MG63 (cell line): ENCODE measurements at regions not wholly inside any gene's neighbourhood (a gene's known extent, or its start where the extent isn't known, plus 50 kb on each side); places are given as distances from the start of the nearest gene placed in this dataset.
"Not testable (repeated sequence)": the region's sequence is repeated elsewhere in the genome, so short reads cannot be mapped to it uniquely, and the experiment has no call there.

ENCODE experiments used
- DNase-seq: peaks from one replicate; pipeline ENCODE4 v3.0.0-alpha.2; 2020
- H3K27me3 ChIP-seq: fragments of 250-450 bp; sonication (Bioruptor Pico); 2 replicates; pipeline ENCODE4 v1.5.1; 2020; ENCODE audit warnings: mild to moderate bottlenecking, moderate library complexity
- H3K36me3 ChIP-seq: fragments of 250-450 bp; sonication (Bioruptor Pico); 2 replicates; pipeline ENCODE4 v1.5.1; 2020; ENCODE audit warnings: mild to moderate bottlenecking, moderate library complexity
- H3K4me3 ChIP-seq: fragments of 250-450 bp; sonication (Bioruptor Pico); 2 replicates; pipeline ENCODE4 v1.5.1; 2020; ENCODE audit warnings: mild to moderate bottlenecking, moderate library complexity
- H3K9me3 ChIP-seq: fragments of 250-450 bp; sonication (Bioruptor Pico); 2 replicates; pipeline ENCODE4 v1.5.1; 2020; ENCODE audit warnings: mild to moderate bottlenecking, moderate library complexity

DNA sequence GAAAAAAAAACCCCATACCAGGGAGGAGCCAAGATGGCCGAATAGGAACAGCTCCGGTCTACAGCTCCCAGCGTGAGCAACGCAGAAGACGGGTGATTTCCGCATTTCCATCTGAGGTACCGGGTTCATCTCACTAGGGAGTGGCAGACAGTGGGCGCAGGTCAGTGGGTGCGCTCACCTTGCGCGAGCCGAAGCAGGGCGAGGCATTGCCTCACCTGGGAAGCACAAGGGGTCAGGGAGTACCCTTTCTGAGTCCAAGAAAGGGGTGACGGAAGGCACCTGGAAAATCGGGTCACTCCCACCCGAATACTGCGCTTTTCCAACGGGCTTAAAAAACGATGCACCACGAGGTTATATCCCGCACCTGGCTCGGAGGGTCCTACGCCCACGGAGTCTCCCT lies 1328.6 kb downstream of the GRIK2 start:
- not testable (repeated sequence) for H3K27me3 ChIP-seq

DNA sequence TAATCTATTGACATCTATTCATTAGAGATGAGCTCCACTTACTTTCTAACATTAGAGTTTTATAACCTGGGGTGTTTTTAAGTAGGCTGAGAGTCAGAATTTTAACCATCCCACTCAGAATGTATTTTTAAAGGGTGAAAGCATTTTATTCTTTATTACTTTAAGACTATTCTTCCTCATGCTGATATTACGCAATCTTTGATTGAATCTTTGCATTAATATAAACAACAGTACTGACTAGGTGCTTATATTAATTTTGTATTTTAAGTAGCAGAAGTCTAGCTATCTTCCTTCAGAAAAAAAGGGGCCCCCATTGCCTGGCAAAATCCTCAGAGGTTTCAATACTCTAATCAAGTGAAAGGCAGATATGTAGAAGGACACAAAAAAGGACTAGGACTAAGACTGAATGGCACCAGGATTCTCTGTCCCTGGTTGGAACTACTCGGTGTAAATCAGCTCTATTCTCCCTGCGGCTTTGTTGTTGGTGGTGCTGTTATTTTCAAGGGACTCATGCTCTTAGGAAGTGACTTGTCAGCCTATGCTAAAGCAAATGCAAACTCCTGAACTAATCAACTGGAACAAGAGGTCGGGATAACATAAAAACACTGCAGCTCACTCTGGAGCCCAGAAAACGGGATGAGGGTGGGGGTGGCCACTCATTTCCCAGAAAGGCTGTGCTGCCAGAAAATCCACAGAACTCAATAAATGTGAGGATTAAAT lies 1324.4 kb downstream of the GRIK2 start:
- H3K4me3 ChIP-seq = no peak overlapping the region
- no peaks in the 10 kb centered on the region for H3K9me3 ChIP-seq
- no peaks in the 10 kb centered on the region for H3K27me3 ChIP-seq
- H3K36me3 ChIP-seq = no peaks in the 10 kb centered on the region
- no peak for DNase-seq

More for the DNA sequence above, 1328.6 kb downstream of the GRIK2 start:
- H3K9me3 ChIP-seq, H3K36me3 ChIP-seq, H3K4me3 ChIP-seq, DNase-seq: not testable (repeated sequence)

DNA sequence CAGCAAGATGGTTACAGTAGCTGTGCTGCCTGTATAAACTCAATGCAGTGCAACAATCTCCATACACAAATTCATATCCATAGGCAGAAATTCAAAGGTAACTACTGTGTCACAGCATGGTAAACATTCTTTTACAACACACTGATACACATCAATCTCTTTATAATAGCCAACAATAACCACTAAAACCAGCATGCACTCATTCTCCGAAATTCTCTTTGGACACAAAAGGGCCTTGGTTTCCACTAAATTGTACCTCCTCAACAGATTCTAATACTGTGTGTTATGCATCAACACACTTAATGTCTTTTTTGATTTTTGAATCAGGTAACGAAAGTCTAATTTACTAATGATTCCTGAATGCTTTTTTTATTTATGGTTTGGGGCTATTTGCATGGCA lies 1323.7 kb downstream of the GRIK2 start:
- H3K36me3 ChIP-seq = no peaks in the 10 kb centered on the region
- no peaks in the 10 kb centered on the region for H3K9me3 ChIP-seq
- no peak for DNase-seq
- no peaks in the 10 kb centered on the region for H3K27me3 ChIP-seq
- H3K4me3 ChIP-seq = no peak overlapping the region

DNA sequence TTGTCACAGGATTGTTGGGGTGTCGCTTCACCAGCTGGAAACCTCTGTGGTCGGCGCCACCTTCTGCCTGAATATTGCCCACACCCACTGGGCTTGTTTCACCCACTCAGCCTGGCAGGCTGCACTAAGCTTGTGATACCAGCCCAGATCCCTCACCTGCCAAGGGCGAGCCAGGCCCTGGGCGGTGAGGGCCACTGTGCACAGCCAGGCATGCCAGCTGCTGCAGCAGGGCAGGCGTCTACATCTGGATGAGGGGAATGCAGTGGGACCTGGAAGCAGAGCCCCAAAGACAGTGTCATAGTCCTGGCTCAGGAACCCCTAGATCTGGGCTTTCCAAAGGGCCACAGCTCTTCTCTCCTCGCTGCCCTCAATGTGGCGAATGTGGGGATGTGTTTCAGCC lies 1307.5 kb downstream of the GRIK2 start:
- no peak overlapping the region for H3K4me3 ChIP-seq
- no peaks in the 10 kb centered on the region for H3K27me3 ChIP-seq
- no peak for DNase-seq

DNA sequence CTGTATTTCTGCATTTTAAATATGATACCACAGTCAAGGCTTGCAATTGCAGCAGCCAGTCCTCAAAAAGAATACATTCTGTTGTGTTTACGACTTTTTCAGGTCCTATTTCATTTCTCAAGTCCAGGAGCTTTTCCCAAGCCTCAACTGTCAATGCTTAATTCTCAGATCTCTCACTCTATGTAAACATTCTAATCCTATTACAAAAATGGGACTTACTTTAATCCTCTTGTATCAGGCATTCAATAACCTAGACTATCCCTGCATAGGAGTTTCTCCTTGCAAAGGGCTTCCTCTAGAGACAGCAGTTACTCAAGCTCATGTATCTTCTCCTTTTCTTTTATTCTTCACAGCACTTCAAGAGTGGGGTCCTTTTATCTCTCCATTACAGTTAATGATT lies 1293.0 kb downstream of the GRIK2 start:
- Histone ChIP-seq H3K36me3 (no peaks in the 10 kb centered on the region), H3K27me3 (no peaks in the 10 kb centered on the region), H3K9me3 (no peaks in the 10 kb centered on the region), H3K4me3 (no peak overlapping the region)
- no peak for DNase-seq

More for the DNA sequence above, 1307.5 kb downstream of the GRIK2 start:
- Histone ChIP-seq H3K9me3 (no peaks in the 10 kb centered on the region), H3K36me3 (no peaks in the 10 kb centered on the region)

DNA sequence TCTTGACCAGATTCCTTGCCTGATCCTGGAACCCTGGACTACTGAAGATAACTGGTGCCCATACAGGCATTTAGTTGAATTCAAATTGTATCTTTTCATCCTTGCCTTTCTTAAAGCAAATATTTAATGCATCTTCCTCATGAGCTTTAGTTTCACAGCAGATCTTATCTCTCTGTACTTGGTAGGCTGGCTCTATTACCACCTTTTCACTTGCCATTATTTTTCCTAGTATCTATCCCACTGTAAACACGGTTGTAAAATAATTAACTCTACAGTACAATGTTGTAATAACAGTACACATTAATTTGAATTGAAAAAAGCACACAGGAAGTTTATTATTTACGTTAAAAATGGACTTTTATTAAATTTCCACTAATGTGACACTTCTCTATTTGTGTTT lies 1286.9 kb downstream of the GRIK2 start:
- Histone ChIP-seq H3K36me3 (no peaks in the 10 kb centered on the region), H3K9me3 (no peaks in the 10 kb centered on the region), H3K27me3 (no peaks in the 10 kb centered on the region), H3K4me3 (no peak overlapping the region)
- no peak for DNase-seq

DNA sequence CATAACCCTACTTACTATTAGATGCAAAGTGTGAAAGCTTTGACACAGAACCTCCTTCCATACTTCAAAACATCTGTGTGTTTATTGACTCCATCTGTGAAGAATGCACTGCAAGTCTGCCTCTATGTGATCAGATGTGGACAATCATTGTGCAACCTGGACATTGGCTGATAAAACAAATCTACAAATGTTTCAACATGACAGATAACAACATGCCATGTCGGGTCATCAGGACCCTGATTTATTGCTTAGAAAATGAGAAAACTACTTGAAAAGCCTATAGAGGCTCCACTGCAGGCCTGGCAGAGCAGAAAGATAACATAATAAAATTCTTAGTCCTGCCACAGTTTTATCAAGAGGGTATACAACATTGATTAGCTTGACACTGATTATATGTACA lies 1286.4 kb downstream of the GRIK2 start:
- DNase-seq = no peak
- H3K4me3 ChIP-seq = no peak overlapping the region
- H3K36me3 ChIP-seq = no peaks in the 10 kb centered on the region
- no peaks in the 10 kb centered on the region for H3K9me3 ChIP-seq
- no peaks in the 10 kb centered on the region for H3K27me3 ChIP-seq

DNA sequence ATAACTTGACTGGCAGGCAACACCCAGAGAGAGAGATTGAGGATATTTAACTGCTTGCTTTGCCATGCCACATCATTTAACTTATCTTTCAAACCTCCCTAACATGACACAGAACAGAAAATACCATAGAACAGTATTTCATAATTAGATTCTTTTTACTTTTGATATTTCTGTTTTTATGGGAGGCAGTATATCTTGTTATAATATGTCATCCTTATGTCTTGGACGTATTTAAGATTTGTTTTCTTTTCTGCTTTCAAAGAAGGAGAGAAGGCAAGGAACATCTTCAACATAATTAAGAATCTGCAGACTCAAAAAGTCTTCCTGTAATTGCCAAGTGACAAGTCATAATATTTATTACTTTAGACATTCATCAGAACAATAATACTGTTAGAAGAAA lies 1283.7 kb downstream of the GRIK2 start:
- Histone ChIP-seq H3K9me3 (no peaks in the 10 kb centered on the region), H3K4me3 (no peak overlapping the region), H3K27me3 (no peaks in the 10 kb centered on the region), H3K36me3 (no peaks in the 10 kb centered on the region)
- DNase-seq = no peak

DNA sequence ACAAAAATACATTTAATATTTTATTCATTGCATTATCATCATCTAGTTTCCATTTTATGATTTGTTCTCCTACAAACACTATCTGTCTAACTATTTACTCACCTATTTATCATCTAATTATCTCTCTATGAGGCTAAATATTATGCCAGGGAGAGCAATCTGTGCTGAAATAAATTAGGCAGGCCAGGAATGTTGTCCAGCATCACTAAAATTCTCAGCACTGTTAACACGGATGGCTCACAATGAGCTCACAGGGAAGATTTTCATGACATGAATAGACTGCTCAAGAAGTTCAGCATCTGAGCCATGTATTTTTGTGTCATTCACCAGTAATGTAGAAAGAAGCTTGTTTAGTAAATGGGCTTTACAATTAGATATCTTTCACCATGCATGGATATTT lies 1277.2 kb downstream of the GRIK2 start:
- DNase-seq = no peak
- H3K27me3 ChIP-seq = no peaks in the 10 kb centered on the region
- no peaks in the 10 kb centered on the region for H3K36me3 ChIP-seq
- H3K9me3 ChIP-seq = no peaks in the 10 kb centered on the region
- no peak overlapping the region for H3K4me3 ChIP-seq

DNA sequence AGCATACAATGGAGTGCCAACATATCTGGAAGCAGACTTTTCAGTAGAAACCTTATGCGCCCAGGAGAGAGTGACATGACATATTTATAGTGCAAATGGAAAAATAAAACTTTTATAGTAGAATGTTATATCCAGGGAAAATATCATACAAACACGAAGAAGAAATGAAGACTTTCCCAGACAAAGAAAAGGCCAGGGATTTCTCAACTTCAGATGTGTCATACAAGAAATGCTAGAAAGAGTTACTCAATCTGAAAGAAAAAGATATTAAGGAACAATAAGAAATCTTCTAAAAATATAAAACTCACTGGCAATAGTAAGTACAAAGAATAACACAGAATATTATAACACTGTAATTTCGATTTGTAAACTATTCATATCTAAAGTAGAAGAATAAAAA lies 1269.3 kb downstream of the GRIK2 start:
- no peak overlapping the region for H3K4me3 ChIP-seq
- DNase-seq = no peak
- H3K9me3 ChIP-seq = no peaks in the 10 kb centered on the region
- H3K36me3 ChIP-seq = no peaks in the 10 kb centered on the region
- H3K27me3 ChIP-seq = no peaks in the 10 kb centered on the region

DNA sequence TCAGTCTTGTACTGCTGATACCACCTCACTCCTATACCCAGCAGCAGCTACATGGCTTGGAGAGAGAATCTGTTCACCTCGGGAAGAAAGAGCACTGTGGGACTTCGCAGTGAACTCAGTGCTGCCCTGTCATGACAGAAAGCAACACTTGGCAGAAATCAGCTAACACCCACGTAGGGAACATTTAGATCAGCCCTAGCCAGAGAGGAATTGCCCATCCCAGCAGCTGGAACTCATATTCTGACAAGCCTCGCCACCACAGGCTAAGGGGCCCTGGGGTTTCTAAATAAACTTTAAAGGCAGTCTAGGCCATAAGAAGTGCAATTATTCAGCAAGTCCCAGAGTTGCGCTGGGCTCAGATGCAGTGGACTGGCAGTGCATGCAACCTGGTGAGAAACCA lies 1266.8 kb downstream of the GRIK2 start:
- Histone ChIP-seq H3K9me3 (no peaks in the 10 kb centered on the region), H3K4me3 (no peak overlapping the region), H3K27me3 (no peaks in the 10 kb centered on the region), H3K36me3 (no peaks in the 10 kb centered on the region)
- no peak for DNase-seq

DNA sequence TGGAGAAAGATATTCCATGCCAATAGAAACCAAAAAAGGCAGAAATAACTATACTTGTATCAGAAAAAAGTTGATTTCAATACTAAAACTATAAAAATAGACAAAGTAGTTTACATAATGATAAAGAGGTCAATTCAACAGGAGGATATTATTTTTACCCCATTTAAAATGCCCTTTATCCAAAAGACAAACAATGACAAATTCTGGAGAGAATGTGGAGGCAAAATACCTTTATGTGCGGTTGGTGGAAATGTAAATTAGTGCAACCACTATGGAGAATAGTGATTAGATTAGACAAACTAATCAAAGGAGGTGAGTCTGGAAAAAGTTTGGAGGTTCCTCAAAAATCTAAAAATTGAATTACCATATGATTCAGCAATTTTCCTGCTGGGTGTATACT lies 1262.3 kb downstream of the GRIK2 start:
- no peaks in the 10 kb centered on the region for H3K9me3 ChIP-seq
- DNase-seq = no peak
- no peaks in the 10 kb centered on the region for H3K36me3 ChIP-seq
- no peak overlapping the region for H3K4me3 ChIP-seq
- H3K27me3 ChIP-seq = no peaks in the 10 kb centered on the region

DNA sequence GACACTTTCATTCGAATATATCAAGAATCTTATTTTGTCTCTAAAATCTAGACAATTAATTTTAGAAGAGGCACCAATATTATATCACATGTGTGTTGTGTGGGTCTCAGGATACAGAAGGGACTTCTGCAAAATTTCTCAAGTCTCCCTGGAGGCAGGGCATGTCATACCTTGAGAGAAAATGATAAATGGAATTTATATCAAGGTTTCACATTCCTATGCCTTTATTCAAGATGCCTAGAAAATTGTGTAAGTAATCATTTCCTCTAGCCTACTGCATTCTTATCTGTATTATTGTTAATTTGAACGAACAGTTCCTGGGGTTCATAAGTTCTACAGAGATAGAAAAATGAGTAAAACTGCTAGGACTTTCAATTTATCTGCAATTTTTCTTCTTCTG lies 1247.9 kb downstream of the GRIK2 start:
- H3K36me3 ChIP-seq = no peaks in the 10 kb centered on the region
- no peak overlapping the region for H3K4me3 ChIP-seq
- no peak for DNase-seq

DNA sequence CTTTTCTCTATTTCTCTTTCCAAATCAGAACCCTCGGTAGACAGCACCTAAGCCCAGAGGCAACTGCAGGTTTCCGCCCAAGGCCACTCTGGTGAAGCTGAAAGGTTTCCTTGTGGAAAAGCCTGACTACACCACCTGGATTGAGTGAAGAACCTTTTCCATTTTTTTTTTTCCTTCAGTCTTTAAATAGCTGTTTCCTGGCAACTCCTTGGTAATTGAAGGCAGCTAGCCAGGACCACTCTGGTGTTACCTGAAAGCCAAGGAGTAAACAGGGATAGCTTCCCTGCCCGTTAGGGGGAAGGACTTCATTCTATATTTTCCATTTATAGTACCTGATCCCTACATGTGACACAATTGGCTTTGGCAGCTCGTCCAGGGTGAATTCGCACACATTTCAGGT lies 1238.4 kb downstream of the GRIK2 start:
- Histone ChIP-seq H3K9me3 (no peaks in the 10 kb centered on the region), H3K4me3 (no peak overlapping the region), H3K27me3 (no peaks in the 10 kb centered on the region), H3K36me3 (no peaks in the 10 kb centered on the region)
- DNase-seq = no peak

More for the DNA sequence above, 1247.9 kb downstream of the GRIK2 start:
- no peaks in the 10 kb centered on the region for H3K9me3 ChIP-seq
- no peaks in the 10 kb centered on the region for H3K27me3 ChIP-seq

DNA sequence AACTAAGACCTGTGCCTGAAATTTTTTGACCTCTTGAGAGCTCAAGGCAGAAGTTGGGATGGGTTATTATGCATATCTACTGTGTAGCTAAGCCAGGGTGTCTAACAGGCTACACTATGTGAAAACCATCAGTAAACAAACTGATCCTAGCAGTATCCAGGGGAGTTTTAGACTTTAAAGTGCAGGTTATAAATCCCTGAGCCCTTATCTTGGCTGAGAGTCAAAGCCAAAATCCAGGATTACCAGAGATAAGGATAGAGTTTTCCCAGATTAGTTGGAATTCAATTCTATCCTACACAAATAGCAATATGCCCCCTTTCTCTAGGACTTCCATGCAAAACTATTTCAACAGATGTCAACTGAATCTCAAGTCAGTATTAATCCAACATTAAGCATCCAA lies 1229.7 kb downstream of the GRIK2 start:
- H3K4me3 ChIP-seq = no peak overlapping the region
- H3K9me3 ChIP-seq = no peaks in the 10 kb centered on the region
- no peak for DNase-seq
- no peaks in the 10 kb centered on the region for H3K36me3 ChIP-seq
- H3K27me3 ChIP-seq = no peaks in the 10 kb centered on the region

DNA sequence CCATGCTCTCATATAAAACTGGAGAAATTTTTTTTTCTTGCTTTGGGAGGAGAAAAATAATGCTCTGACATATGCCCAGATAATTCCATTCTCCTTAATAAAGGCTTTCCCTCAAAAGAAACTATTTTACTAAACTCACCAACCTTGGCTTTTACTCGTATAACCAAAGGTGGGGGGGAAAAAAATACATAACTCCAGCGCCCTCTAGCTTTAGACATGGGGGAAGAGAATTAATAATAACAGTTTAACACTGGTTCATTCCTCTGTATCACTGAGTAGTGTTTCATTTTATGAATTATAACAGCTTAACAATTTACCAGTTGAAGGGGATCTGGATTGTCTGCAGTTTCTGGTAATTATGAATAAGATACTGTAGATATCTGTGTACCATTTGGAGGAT lies 1226.1 kb downstream of the GRIK2 start:
- no peak for DNase-seq
- Histone ChIP-seq H3K9me3 (no peaks in the 10 kb centered on the region), H3K27me3 (no peaks in the 10 kb centered on the region), H3K36me3 (no peaks in the 10 kb centered on the region), H3K4me3 (no peak overlapping the region)

DNA sequence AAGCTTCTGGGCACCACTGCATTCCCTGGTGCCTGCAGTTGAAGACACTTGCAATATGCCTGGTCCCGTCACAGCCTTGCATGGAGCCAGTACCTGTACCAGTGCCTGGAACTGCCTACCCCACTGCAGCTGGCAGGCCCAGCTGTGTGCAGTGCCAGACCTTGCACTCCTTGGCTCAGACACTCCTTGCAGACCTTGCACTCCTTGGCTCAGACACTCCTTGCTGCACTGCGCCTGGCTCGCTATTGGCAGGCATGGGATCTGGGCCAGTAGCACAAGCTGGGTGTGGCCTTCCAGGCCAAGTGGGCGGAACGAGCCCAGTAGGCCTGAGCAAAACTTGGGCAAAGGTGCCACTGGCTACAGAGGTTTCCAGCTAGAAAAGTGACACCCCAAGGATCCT lies 1189.1 kb downstream of the GRIK2 start:
- DNase-seq = no peak
- H3K4me3 ChIP-seq = no peak overlapping the region

DNA sequence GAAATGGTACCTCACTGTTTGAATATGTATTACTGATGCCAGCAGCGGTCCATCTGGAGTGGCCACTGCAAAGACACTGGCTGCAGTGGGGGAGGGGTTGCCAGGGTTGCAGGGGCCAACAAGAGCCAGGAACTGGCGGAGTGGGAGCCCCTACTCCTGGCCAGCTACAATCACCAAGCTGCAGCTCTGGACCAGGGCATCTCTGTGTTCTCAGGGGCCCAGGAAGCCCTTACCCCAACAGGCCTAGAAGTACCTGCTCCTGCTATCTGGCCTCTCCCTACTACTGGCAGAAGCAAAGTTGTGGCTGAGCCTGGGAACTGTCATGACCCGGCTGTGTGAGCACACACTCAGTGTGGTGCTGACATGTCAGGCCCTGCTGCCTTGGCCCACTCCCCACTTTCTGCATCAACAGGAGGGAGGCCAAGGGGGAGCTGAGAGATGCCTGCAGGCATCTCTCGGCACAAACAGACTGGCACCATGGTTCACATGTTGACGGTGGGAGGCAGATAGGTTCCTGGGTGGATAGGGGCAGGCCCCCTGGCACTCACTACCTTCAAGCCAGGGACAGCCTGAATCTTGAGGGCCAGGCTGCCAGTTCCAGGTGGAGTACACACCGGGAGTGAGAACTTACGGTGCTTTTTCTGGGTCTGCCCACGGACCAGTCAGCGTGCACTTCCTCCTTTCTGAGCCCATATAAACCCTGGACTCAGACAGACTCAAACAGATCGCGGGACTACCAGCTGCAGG lies 1188.0 kb downstream of the GRIK2 start:
- H3K9me3 ChIP-seq = no peaks in the 10 kb centered on the region
- no peak for DNase-seq
- H3K36me3 ChIP-seq = no peaks in the 10 kb centered on the region
- no peak overlapping the region for H3K4me3 ChIP-seq
- no peaks in the 10 kb centered on the region for H3K27me3 ChIP-seq

More for the DNA sequence above, 1189.1 kb downstream of the GRIK2 start:
- no peaks in the 10 kb centered on the region for H3K36me3 ChIP-seq
- no peaks in the 10 kb centered on the region for H3K27me3 ChIP-seq
- no peaks in the 10 kb centered on the region for H3K9me3 ChIP-seq
